ENCODE measurements at regions not wholly inside any gene's neighbourhood (a gene's known extent, or its start where the extent isn't known, plus 50 kb on each side); places are given as distances from the start of the nearest gene placed in this dataset.
"Not testable (repeated sequence)": the region's sequence is repeated elsewhere in the genome, so short reads cannot be mapped to it uniquely, and the experiment has no call there.

GRCh38 chr5:87115839-87116364 lies 151.8 kb upstream of the RASA1 start:
- DNase-seq: no peak

DNA sequence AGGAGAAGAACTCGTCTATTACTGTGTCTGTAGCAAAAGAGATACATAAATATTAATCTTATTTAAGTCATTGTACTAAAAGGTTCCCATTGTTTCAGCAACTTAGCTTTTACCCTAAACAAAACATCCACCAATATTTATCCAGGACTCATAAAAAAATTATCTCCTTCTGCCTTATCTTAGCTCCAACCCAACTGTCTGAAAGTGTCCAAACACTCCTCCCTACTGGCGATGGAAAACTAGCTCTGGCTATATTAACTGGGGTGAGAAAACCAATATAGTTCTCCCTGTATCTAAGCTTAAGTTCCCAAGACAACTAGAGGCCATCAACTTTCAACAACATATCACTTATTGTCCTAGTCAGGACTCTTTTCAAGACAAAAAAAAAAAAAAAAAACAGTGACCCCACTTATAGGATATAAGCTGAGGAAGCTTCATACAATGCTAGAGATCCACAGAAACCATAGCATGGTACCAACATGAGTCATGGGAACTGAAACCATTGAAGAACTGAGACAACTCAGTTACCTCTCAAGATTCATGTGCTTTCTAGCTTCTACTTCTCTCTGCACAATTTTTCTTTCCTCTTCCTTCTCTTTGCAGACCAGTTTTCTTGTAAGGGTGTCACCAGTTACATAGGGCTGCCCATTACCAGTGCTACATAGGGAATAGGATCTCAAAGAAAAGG lies 150.7 kb upstream of the RASA1 start:
- no peak for DNase-seq

DNA sequence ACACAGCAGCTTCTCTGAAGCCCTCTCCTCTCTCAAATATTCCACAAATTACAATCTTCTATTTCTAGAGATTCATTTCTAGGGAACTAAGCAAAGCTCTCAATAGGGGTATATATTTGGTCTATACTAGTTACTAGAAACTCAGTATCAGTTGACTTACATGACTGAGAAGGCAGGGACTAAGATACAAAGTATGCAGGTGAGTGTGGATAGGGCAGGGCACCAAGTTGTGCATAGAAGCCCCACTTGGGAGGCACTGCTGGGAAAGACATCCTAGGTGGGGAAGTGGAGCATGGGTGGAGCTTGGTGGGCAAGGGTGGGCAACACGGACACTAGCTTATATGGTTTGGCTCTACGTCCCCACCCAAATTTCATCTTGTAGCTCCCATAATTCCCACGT lies 148.1 kb upstream of the RASA1 start:
- DNase-seq: no peak

- DNase-seq: peak; percentile 80
Measured at GRCh38 chr5:87120518-87121303, 147.0 kb upstream of the RASA1 start.

DNA sequence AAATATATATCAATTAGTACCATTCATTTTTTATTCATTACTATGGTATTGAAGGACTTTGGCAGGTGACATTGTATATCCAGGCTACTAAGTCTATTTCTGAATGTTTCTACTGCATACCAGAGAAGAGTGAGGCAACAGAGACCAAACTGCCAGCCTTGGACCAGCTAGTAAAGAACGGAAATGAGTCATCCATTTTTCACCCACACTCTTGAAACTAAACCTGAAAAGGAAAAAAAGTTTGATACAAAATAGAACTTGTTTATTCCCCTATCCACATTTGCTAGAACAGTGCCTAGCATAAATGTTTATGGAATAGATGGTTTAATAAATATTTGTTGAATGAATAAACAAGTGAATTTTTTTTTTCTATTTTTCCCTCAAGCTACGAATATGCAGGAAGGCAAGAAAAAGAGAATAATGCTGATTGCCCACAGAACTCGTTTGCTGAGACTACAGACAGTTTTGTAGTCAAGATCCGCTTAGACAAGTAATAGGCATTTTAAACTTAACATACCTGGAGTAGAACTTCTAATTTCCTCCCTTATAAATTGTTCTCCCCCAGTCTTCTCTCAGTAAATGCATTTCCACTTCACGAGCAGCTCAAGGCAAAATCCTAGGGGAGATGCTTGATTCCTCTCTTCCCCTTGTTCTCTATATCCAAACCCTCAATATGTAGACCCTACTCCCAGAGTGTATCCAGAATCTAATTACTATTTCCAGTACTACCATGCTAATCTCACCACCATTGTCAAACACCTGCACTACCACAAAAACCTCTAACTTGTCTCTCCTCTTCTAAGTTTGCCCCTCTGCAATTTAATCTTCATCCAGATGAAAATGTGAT lies 146.2 kb upstream of the RASA1 start:
- DNase-seq: peak; percentile 61

- no peak for DNase-seq
Measured at GRCh38 chr5:87122151-87122977, 145.3 kb upstream of the RASA1 start.

DNA sequence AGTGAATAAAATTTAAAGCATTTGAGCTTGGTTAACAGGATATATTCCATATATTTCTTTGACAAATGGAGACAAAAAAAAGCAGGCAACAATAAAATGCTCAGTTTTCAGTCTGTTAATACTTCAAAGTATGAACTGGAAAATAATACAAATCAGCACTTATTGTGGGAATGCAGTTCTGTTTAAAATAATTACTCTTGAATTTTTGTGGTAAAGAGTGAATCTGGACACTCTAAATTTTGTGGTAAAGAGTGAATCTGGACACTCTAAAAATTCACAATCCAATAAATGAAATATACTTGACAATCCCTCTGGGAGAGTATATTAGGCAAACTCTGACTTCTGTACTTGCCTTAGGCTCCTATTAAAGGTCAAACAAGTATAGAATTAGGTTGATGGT lies 141.9 kb upstream of the RASA1 start:
- no peak for DNase-seq

DNA sequence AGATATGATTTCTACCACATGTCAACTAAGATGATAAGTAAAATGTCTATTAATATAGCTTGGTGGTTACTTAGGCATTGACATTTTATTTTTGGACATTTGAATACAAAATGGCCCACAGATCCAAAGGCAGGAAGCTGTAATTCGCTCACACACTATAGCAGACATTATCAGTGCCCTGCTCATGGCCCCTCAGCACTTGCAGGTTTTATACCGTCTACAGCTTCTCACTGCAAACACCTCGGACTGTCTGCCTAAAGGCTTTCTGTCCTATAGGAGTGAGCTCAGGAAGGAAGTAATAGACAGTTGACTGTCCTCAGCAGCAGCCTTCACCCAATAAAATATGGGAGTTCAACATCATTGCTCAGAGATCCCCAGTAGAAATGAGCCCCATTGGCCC lies 140.8 kb upstream of the RASA1 start:
- DNase-seq: no peak

- no peak for DNase-seq
Measured at GRCh38 chr5:87127426-87127825, 140.3 kb upstream of the RASA1 start.

DNA sequence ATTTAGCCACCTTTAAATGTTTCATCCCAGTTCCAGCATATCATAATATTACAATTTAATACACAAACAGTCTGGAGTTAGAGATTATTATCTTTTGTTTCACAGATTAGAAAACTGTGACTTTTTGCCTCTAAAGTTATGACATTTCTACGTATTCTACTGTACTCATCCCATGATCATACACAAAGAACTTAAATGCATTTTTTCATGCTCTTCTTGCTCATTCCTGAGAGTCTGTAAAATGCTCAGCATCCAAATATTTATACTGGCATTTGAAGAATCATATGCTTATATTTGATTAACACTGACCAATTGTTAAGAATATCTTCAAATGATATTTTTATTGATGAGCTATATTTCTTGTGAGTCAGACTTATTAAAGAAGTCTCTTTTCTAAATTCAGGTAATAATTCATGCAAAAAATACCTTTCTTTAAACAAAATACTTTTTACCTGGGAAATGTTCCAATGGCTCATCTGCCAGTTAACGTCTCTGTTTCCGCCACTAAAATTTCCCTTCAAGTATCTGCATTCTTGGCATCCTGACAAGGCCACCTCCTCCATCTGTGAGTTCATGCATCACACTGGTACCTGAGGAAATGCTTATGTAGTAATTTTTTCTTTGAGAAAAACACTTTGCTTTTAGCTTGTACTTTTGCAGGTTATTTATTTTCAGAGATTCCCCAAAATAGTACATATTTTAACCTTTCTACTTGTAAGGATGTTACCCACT lies 139.6 kb upstream of the RASA1 start:
- no peak for DNase-seq

DNA sequence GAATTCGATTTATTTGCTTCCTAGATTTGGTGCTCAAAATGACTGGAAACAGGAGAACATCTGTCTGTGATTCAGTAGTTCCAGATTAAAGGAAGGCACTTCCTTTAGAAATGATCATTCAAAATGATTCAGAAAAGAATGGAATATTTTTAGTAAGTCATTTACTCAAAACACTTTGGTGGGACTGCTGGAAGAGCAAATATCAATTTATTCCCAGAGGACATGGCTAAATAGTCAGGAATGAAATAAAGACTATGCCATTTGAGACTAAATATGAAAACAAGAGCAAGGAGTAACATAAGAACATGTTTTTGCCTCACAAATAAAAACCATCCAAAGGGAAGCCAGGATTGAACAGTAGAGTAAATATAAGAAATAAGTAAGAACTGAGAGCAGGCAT lies 138.6 kb upstream of the RASA1 start:
- DNase-seq: no peak

DNA sequence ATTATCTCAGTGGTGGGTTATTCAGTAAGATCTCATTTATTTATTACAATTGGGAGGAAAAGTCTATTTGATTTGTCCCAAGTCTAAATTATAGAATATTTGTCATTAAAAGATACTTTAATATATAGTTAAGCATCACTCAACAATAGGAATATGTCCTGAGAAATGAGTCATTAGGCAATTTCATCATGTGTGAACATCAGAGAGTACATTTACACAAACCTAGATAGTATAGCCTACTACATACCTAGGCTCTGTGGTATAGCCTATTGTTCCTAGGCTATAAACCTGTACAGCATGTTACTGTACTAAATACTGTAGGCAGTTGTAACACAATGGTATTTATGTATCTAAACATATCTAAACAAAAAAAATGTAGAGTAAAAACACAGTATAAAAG lies 135.0 kb upstream of the RASA1 start:
- DNase-seq: no peak

DNA sequence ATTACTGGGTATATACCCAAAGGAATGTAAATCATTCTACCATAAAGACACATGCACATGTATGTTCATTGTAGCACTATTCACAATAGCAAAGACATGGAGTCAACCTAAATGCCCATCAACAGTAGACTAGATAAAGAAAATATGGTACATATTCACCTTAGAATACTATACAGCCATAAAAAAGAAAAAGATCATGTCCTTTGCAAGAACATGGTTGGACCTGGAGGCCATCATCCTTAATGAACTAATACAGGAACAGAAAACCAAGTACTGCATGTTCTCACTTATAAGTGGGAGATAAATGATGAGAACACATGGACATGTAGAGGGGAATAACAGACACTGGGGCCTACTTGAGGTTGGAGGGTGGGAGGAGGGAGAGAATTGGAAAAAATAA lies 133.2 kb upstream of the RASA1 start:
- not testable (repeated sequence) for DNase-seq

- DNase-seq: no peak
Measured at GRCh38 chr5:87136096-87136495, 131.6 kb upstream of the RASA1 start.

GRCh38 chr5:87136733-87137132 lies 130.9 kb upstream of the RASA1 start:
- no peak for DNase-seq

DNA sequence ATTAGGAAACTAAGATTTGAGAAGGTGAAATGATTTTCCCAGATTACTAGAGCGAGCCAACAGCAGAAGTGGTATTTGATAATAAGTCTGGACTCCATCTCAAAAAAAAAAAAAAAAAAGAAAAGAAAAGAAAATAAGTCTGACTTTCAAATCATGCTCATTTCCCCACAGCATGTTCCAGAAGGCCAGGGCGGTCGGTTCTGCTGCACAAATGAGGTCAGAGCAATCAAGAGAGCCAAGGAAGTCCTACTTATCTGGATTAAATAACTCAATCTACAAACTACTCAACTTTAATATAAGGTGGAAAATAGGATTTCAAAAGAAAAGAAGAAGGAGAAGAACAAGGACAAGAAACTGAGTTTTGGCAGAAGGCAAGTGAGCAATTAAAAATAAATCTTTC lies 130.4 kb upstream of the RASA1 start:
- no peak for DNase-seq

- DNase-seq: no peak
Measured at GRCh38 chr5:87138091-87138805, 129.4 kb upstream of the RASA1 start.

GRCh38 chr5:87139795-87140194 lies 127.9 kb upstream of the RASA1 start:
- no peak for DNase-seq

DNA sequence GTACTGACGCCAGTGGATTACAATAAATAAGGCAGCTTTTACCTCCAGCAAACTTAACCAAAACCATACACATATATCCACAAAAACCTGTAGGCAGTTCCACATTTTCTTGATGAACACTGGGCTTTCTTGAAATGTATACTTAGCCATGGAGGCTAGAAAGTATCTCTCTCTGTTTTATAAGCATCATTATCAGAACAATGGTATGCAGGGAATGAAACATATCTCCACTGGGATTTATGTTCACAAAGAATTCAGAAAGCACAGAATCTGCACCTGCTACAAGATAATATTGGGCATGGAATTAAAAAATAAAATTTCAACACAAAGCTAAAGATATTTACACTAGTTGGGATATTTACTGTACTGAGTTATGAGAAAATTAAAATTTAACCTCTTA lies 126.1 kb upstream of the RASA1 start:
- DNase-seq: no peak

- not testable (repeated sequence) for DNase-seq
Measured at GRCh38 chr5:87145853-87146252, 121.8 kb upstream of the RASA1 start.

- DNase-seq: no peak
Measured at GRCh38 chr5:87147441-87147840, 120.2 kb upstream of the RASA1 start.

All from islet precursor cell (in vitro differentiated cells).